Panc1 (cell line): ENCODE measurements at regions not wholly inside any gene's neighbourhood (a gene's known extent, or its start where the extent isn't known, plus 50 kb on each side); places are given as distances from the start of the nearest gene placed in this dataset.

ENCODE experiments used
- REST ChIP-seq, 2 experiments: IDR thresholded peaks; 2 replicates each; pipeline ENCODE4 v1.6.1; 2011 to 2012; ENCODE audit warnings: low read depth in 2 of 2, control low read depth in 1 of 2, low read length in 1 of 2, mild to moderate bottlenecking in 1 of 2, moderate library complexity in 1 of 2; ENCODE audit not compliant: insufficient read depth in 1 of 2
- TF ChIP-seq, protein P1 (sequence below): fragments of 450-650 bp; IDR thresholded peaks from 2 replicates; pipeline ENCODE4 v1.5.1; 2017; ENCODE audit warnings: mild to moderate bottlenecking

GRCh38 chr7:80379034-80379982 is 132.6 kb downstream of the GNAT3 start:
- TF ChIP-seq, protein P1, sequence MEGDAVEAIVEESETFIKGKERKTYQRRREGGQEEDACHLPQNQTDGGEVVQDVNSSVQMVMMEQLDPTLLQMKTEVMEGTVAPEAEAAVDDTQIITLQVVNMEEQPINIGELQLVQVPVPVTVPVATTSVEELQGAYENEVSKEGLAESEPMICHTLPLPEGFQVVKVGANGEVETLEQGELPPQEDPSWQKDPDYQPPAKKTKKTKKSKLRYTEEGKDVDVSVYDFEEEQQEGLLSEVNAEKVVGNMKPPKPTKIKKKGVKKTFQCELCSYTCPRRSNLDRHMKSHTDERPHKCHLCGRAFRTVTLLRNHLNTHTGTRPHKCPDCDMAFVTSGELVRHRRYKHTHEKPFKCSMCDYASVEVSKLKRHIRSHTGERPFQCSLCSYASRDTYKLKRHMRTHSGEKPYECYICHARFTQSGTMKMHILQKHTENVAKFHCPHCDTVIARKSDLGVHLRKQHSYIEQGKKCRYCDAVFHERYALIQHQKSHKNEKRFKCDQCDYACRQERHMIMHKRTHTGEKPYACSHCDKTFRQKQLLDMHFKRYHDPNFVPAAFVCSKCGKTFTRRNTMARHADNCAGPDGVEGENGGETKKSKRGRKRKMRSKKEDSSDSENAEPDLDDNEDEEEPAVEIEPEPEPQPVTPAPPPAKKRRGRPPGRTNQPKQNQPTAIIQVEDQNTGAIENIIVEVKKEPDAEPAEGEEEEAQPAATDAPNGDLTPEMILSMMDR: no peak
- no peak for TF ChIP-seq REST (IDR thresholded peaks at IDR 0.05; ENCODE audit: insufficient read depth in 1 of 2, low read depth in 2 of 2, low read length in 1 of 2)
